GOT3 (cell line): ENCODE measurements at regions not wholly inside any gene's neighbourhood (a gene's known extent, or its start where the extent isn't known, plus 50 kb on each side); places are given as distances from the start of the nearest gene placed in this dataset.

Source experiments
- DNase-seq: peaks from one replicate; lab custom pipeline; 2025; ENCODE audit warnings: mixed read lengths; lab: John Stamatoyannopoulos, UW

GRCh38 chr13:105979131-105980011 lies 556.1 kb downstream of the EFNB2 start:
- no peak for DNase-seq

- no peak for DNase-seq
These were observed 561.1 kb downstream of the EFNB2 start for GRCh38 chr13:105974380-105974779.

- DNase-seq, result no peak
These were observed 562.5 kb downstream of the EFNB2 start for GRCh38 chr13:105972811-105973590.

GRCh38 chr13:105972306-105972721 lies 563.1 kb downstream of the EFNB2 start:
- no peak for DNase-seq

- no peak for DNase-seq
These were observed 563.7 kb downstream of the EFNB2 start for GRCh38 chr13:105971738-105972137.

GRCh38 chr13:105971312-105971711 lies 564.1 kb downstream of the EFNB2 start:
- DNase-seq, result no peak

- DNase-seq, result no peak
These were observed 565.7 kb downstream of the EFNB2 start for GRCh38 chr13:105969761-105970160.

GRCh38 chr13:105965910-105966309 lies 569.6 kb downstream of the EFNB2 start:
- no peak for DNase-seq

- no peak for DNase-seq
These were observed 573.4 kb downstream of the EFNB2 start for GRCh38 chr13:105962080-105962479.

GRCh38 chr13:105961438-105961837 lies 574.0 kb downstream of the EFNB2 start:
- no peak for DNase-seq

- DNase-seq, result no peak
These were observed 575.1 kb downstream of the EFNB2 start for GRCh38 chr13:105960326-105960725.

GRCh38 chr13:105959876-105960275 lies 575.6 kb downstream of the EFNB2 start:
- no peak for DNase-seq

GRCh38 chr13:105957769-105958438 lies 577.6 kb downstream of the EFNB2 start:
- no peak for DNase-seq

GRCh38 chr13:105956921-105957320 lies 578.5 kb downstream of the EFNB2 start:
- no peak for DNase-seq

- no peak for DNase-seq
These were observed 582.5 kb downstream of the EFNB2 start for GRCh38 chr13:105952973-105953290.

- no peak for DNase-seq
These were observed 583.1 kb downstream of the EFNB2 start for GRCh38 chr13:105952233-105952972.

- no peak for DNase-seq
These were observed 587.3 kb downstream of the EFNB2 start for GRCh38 chr13:105948143-105948542.

- no peak for DNase-seq
These were observed 594.6 kb downstream of the EFNB2 start for GRCh38 chr13:105940882-105941281.

- DNase-seq, result no peak
These were observed 598.0 kb downstream of the EFNB2 start for GRCh38 chr13:105937451-105937850.

GRCh38 chr13:105936816-105937215 lies 598.6 kb downstream of the EFNB2 start:
- no peak for DNase-seq

- DNase-seq, result no peak
These were observed 606.0 kb downstream of the EFNB2 start for GRCh38 chr13:105929505-105929904.

GRCh38 chr13:105928901-105929300 lies 606.6 kb downstream of the EFNB2 start:
- no peak for DNase-seq
